ENCODE measurements at regions not wholly inside any gene's neighbourhood (a gene's known extent, or its start where the extent isn't known, plus 50 kb on each side); places are given as distances from the start of the nearest gene placed in this dataset.

DNA sequence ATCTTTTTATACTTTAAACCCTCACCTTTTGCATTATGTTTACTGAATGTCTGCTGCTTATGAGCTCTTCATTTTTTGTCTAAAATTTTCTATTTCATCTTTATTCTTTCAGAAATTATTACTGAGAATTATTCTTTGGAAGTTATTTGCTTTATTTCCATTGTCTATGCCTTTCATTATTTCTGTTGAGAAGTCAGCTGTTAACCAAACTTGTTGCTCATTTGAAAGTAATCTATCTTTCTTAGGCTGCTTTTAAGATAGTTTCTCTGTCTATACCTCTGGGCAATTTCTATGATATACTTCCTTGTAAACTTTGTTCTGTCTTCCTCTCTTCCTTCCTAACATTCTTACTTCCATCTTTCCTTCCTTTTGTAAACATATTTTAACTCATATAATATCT is 1165.9 kb upstream of the CELF2 start:
- no peak overlapping the region for H2BK5ac ChIP-seq (ENCODE audit: low read depth, low read length, poor library complexity, severe bottlenecking)
- BruUV-seq (replicated peaks), result no TSS peak
- in situ Hi-C loops (cut with MboI; ENCODE audit: low sequenced_read_pairs) (no loop called here), dilution Hi-C loops (cut with HindIII; ENCODE audit: low sequenced_read_pairs, unreplicated experiment) (no loop called here), intact Hi-C loops (cut with micrococcal nuclease) (loop anchor here (10.0 kb wide), 1 partner anchor 823 kb away; no protein-coding TSS in a partner anchor)
- H4K5ac ChIP-seq (ENCODE audit: low read depth, low read length), result no peak overlapping the region
- no peaks in the 10 kb centered on the region for H3K9me1 ChIP-seq (ENCODE audit: insufficient read depth, low read length)
- no peak overlapping the region for H3K18ac ChIP-seq (ENCODE audit: low read depth, low read length)
- H3K9ac ChIP-seq (ENCODE audit: low read depth, low read length), result no peak overlapping the region
- H2BK120ac ChIP-seq (ENCODE audit: low read depth, low read length), result no peak overlapping the region
- no peak overlapping the region for H2BK20ac ChIP-seq (ENCODE audit: low read depth, low read length)
- POLR2A ChIA-PET (ENCODE audit: unreplicated experiment), result no interaction called here
- DNase-seq (no peak), ATAC-seq (ENCODE audit: low read depth) (no peak)
- no peaks in the 10 kb centered on the region for H3K36me3 ChIP-seq (ENCODE audit: control insufficient read depth, insufficient read depth, low read length)
- 0 out of 2 replicates have a peak, but pooled peaks cover 2% of the 10 kb centered on the region for H3K9me3 ChIP-seq (ENCODE audit: control insufficient read depth, insufficient read depth, low read length)
- TF ChIP-seq, protein P1, sequence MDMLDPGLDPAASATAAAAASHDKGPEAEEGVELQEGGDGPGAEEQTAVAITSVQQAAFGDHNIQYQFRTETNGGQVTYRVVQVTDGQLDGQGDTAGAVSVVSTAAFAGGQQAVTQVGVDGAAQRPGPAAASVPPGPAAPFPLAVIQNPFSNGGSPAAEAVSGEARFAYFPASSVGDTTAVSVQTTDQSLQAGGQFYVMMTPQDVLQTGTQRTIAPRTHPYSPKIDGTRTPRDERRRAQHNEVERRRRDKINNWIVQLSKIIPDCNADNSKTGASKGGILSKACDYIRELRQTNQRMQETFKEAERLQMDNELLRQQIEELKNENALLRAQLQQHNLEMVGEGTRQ (IDR thresholded peaks at IDR 0.05; ENCODE audit: low read depth, low read length), result no peak
- TF ChIP-seq MAFK (IDR thresholded peaks at IDR 0.05; ENCODE audit: low read depth, low read length) (no peak), FOS (IDR thresholded peaks at IDR 0.05; ENCODE audit: low read depth, low read length) (no peak), CTCF (conservative IDR thresholded peaks at IDR 0.05; ENCODE audit: low read depth, low read length) (no peak), RFX5 (IDR thresholded peaks at IDR 0.05; ENCODE audit: low read depth, low read length) (no peak), BHLHE40 (IDR thresholded peaks at IDR 0.05; ENCODE audit: low read depth, low read length) (no peak), RAD21 (IDR thresholded peaks at IDR 0.05; ENCODE audit: low read length) (no peak), NFE2L2 (IDR thresholded peaks at IDR 0.05; ENCODE audit: low read depth, low read length) (no peak), MAZ (IDR thresholded peaks at IDR 0.05; ENCODE audit: borderline replicate concordance, low read depth, low read length) (no peak), RCOR1 (IDR thresholded peaks at IDR 0.05; ENCODE audit: insufficient replicate concordance, low read length) (no peak), POLR2A (IDR thresholded peaks at IDR 0.05; ENCODE audit: low read depth, low read length) (no peak), CHD1 (IDR thresholded peaks at IDR 0.05; ENCODE audit: low read depth, low read length) (no peak), CEBPB (IDR thresholded peaks at IDR 0.05; ENCODE audit: low read depth, low read length) (no peak), SMC3 (IDR thresholded peaks at IDR 0.05; ENCODE audit: low read depth, low read length) (no peak), MXI1 (IDR thresholded peaks at IDR 0.05; ENCODE audit: borderline replicate concordance, low read depth, low read length) (no peak)
- TF ChIP-seq, protein P2, sequence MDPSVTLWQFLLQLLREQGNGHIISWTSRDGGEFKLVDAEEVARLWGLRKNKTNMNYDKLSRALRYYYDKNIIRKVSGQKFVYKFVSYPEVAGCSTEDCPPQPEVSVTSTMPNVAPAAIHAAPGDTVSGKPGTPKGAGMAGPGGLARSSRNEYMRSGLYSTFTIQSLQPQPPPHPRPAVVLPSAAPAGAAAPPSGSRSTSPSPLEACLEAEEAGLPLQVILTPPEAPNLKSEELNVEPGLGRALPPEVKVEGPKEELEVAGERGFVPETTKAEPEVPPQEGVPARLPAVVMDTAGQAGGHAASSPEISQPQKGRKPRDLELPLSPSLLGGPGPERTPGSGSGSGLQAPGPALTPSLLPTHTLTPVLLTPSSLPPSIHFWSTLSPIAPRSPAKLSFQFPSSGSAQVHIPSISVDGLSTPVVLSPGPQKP (IDR thresholded peaks at IDR 0.05; ENCODE audit: borderline replicate concordance, low read depth, low read length), result no peak
- no peak overlapping the region for H3K4me2 ChIP-seq (ENCODE audit: low read depth, low read length)
- H3K27me3 ChIP-seq (ENCODE audit: control insufficient read depth, insufficient read depth, low read length), result no peaks in the 10 kb centered on the region
- H3K4me1 ChIP-seq (ENCODE audit: control insufficient read depth, insufficient read depth, low read length), result no peaks in the 10 kb centered on the region
- no peak overlapping the region for H4K8ac ChIP-seq (ENCODE audit: low read depth in 2 of 2, low read length in 2 of 2)
- no peak overlapping the region for H3K23ac ChIP-seq (ENCODE audit: low read depth, low read length)
- no peak overlapping the region for H2AFZ ChIP-seq (replicated peaks; ENCODE audit: low read length, poor library complexity)
- no peak overlapping the region for H3K4ac ChIP-seq (ENCODE audit: low read depth, low read length)
- no peak overlapping the region for H3K14ac ChIP-seq (replicated peaks; ENCODE audit: low read depth, low read length)
- no peak overlapping the region for H2AK9ac ChIP-seq (replicated peaks; ENCODE audit: low read depth, low read length, poor library complexity)
- CTCF ChIA-PET, result no interaction called here
- no peak overlapping the region for H2AK5ac ChIP-seq (ENCODE audit: low read depth, low read length)
- no peak overlapping the region for H3K56ac ChIP-seq (ENCODE audit: extremely low read depth, insufficient read depth, low read length)
- no peak overlapping the region for H3K27ac ChIP-seq (ENCODE audit: insufficient read depth, low read length)
- H3K4me3 ChIP-seq (ENCODE audit: insufficient read depth, low read depth, low read length), result no peak overlapping the region
- H4K20me1 ChIP-seq (ENCODE audit: insufficient read depth, low read length), result no peaks in the 10 kb centered on the region
- no peaks in the 10 kb centered on the region for H3K79me1 ChIP-seq (ENCODE audit: low read depth in 1 of 2, low read length in 2 of 2)
- no peak overlapping the region for H4K91ac ChIP-seq (ENCODE audit: insufficient read depth, low read depth, low read length)
- H2BK15ac ChIP-seq (ENCODE audit: low read depth, low read length), result no peak overlapping the region

Measured in IMR-90 (cell line).